Stimulated activated CD8-positive, alpha-beta memory T cell treated with anti-CD3 and anti-CD28 coated beads, Interleukin-7, amount 100 ng/mL, for 48 hours (primary cell): ENCODE measurements at regions not wholly inside any gene's neighbourhood (a gene's known extent, or its start where the extent isn't known, plus 50 kb on each side); places are given as distances from the start of the nearest gene placed in this dataset.

Experiments used
- DNase-seq, 2 donors: peaks; one replicate each; pipeline ENCODE4 v3.0.0-alpha.2; 2020; ENCODE audit warnings: low read depth in 1 of 2; ENCODE audit errors: extremely low read depth in 1 of 2

DNA sequence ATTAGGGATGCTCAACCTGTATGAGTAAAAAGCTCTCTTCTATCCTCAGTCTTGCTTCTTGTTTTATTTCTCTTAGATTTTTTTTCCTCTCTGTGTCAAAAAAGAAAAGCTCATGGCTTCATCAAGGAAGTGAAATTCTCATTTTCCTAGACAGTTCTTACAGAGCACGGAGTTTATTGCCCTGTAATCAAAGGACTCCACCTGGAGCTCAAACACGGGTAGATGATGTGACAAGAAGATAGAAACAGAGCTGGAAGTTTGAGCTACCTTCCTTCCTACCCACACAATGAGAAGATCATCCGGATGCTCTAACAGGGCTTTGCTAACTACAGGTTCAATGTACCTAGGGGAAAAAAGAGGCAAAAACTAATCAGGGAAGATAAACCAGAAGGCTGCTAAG lies 564.8 kb downstream of the MED13L start:
- DNase-seq = no peak

- no peak for DNase-seq
Measured at GRCh38 chr12:115710104-115710564, 567.4 kb downstream of the MED13L start.

GRCh38 chr12:115709540-115710011 lies 567.9 kb downstream of the MED13L start:
- DNase-seq = no peak

DNA sequence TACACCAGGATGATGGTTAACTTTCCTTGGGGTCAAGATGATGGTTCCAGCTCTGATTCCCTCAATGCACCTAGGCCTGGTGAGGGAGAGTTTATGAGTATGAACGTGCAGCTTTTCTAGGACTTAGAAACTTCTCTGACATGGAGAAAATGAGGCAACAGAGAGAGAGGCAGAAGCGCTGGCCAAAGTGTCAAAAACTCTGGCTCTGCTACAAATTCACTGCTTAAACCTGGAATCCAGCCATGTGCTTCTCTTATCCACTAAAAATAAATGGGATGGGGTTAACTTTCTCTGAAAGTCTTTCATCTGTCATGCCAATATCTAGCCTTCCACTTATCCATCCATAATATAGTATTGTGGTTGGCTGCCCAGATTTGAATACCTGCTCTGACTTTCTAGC lies 568.7 kb downstream of the MED13L start:
- no peak for DNase-seq

DNA sequence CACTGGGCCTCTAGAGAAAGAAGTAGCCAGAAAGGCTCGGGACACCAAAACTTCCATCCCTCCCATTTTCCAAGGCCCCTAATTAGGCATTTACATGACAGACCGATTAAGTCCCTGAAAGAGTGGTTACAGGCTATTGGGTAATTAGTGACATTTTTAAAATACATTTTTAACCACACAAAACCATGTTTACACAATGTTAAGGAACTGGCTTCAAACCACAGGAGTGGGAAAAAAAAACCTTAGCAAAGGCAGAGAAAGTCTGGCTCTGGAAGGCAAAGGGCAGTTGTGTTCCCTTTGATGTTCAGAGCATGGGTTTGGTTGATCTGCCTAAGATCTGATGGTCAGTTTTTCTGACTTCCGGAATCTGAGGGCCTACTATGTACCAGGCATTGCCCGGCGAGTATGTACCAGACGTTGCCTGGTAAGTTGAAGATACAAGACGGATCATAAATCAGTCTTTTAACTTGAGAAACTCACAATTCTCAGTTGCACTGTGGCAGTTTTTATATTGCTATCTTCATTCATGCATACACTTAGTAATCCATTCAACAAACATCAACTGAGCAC lies 576.5 kb downstream of the MED13L start:
- DNase-seq = no peak

- no peak for DNase-seq
Measured at GRCh38 chr12:115700081-115700480, 577.4 kb downstream of the MED13L start.

- DNase-seq = no peak
Measured at GRCh38 chr12:115698257-115698656, 579.2 kb downstream of the MED13L start.

DNA sequence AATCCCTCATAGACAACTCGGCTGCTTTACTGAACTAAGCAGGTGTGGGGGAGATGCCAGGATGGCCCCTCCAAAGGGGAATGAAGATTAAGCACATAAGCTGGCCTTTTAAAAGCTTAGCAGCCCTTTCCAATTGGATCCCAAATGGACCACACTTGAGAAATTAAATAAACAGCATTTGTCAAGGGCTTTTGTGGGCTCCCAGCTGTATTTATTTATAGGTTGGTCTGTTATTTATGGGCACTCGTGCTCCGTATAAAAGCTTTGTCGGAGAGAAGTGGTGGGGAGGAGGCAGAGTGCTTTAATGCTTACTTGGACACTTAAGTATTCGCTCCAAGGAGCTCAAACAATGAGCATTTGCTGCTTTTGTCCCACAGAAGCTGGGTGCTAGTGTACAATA lies 580.2 kb downstream of the MED13L start:
- no peak for DNase-seq

- DNase-seq = no peak
Measured at GRCh38 chr12:115694564-115694963, 582.9 kb downstream of the MED13L start.

DNA sequence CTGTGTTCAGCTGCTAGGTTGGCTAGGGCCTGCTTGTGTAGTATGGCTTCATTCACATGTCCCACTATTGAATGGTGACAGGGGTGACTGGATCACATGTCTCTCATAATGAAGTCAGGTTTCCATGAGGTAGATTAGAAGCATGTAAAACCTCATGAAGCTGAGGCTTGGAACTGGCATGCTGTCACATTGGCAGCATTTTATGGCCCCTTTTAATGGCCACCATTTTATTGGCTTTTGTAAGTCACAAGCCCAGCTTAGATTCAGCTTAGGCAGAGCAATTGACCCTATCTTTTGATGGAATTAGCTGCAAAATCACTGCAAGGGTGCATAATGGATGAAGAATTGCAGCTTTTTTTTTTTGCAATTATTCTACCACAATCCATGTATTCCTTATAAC lies 583.5 kb downstream of the MED13L start:
- DNase-seq = no peak

DNA sequence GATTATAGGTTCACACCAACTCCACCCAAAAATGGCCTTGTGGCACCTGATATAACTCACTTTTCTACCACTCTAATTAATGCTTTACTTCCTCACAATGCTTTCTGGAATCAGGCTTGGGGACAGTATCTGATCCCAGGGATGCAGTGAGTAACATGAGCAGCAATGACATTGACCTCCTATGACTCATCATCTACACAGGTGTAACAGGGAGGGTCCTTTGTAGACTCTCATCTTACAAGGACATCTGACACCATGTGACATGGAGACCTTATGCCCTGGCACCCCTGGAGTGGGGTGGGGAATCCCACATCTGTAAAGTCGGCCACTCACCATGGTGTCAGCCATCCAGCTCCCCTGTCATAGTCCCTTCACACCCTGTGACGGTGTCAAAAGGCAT lies 586.4 kb downstream of the MED13L start:
- DNase-seq = no peak

- no peak for DNase-seq
Measured at GRCh38 chr12:115687094-115687493, 590.4 kb downstream of the MED13L start.

GRCh38 chr12:115683240-115683780 lies 594.2 kb downstream of the MED13L start:
- DNase-seq = no peak

GRCh38 chr12:115680967-115681366 lies 596.5 kb downstream of the MED13L start:
- no peak for DNase-seq

DNA sequence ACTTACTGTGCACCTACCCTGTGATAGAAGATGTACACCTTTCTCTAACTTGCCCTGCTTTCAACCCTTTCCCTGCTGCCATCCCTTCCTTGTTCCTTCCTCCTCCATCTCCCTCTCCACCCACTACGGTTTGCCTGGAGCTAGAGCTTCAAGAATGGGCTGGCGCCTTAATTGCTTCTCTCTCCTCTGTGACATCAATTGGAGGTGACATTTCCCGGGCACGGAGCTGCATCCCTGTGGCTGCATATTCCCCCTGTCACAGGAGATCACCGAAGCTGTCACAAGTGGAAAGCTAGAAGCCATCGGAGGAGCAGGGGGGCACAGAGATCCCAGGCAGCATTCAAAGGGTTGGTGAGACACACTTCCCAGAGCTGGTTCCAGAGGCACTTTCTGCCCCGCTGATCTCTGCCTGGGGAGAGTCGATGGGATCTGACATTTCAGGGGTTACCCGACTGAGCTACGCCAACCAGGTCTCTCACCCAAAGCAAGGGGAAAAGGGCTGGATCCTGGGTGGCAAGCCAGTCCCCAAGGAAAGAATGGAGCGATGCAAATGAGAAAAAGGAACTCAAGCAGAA lies 604.9 kb downstream of the MED13L start:
- DNase-seq = no peak

GRCh38 chr12:115672086-115672485 lies 605.4 kb downstream of the MED13L start:
- no peak for DNase-seq

DNA sequence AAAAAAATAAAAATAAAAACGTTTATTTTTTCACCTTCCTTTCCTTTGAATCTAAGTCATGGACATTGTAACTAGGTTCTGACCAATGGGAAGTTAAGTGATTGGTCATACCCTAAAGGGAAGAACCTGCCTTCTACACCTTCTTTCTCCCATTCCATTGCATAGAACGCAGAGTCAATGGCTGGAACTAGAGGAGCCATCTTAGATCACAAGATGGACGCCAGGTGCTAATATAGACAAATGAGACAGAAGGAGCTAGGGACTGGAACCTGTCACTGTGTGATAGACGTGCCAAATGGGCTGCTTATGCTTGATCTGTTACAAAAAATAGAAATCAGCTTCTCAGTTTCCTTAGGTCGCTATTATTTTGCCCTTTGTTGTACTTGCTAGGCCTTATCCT lies 606.6 kb downstream of the MED13L start:
- no peak for DNase-seq

DNA sequence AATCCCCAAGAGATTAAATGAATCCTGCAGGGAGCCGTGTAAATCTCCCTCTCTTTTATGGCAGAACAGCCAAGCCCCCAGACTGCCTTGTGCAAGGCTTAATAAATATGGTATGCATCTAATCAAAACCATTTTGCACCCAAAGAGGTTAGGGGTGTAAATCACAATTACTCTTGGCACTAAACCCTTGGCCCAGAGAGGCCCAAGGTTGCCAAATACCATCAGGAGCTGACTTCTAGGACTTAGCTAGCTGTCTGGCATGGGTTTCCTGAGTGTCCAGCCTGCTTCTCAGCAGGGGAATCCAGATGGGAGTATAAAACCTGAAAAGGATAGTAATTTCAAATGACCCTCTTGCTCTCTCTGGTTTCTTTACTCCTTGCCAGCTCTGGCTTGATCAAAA lies 610.4 kb downstream of the MED13L start:
- no peak for DNase-seq

- DNase-seq = no peak
Measured at GRCh38 chr12:115666168-115666567, 611.3 kb downstream of the MED13L start.

GRCh38 chr12:115661112-115661511 lies 616.4 kb downstream of the MED13L start:
- no peak for DNase-seq

GRCh38 chr12:115660211-115660805 lies 617.2 kb downstream of the MED13L start:
- DNase-seq = no peak

DNA sequence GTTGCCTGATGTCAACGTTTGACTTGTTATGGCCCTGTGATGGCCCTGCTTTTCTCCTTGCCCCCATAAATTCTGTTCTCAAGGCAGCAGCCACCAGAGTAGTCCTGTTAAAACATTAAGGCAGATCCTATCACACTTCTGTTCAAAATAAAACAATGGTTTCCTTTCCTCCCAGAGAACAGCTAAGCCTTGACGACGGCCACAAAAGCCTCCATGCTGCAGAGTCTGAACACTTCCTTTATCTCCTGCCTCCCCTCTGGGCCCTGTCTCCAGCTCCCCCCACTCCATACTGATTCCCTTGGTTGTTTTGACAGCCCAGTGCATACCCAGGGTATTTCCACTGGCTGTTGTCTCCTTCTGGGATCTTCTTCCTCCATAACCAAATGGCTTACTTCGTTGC lies 618.1 kb downstream of the MED13L start:
- no peak for DNase-seq
